GM18519 (cell line): ENCODE measurements at regions not wholly inside any gene's neighbourhood (a gene's known extent, or its start where the extent isn't known, plus 50 kb on each side); places are given as distances from the start of the nearest gene placed in this dataset.
"Not testable (repeated sequence)": the region's sequence is repeated elsewhere in the genome, so short reads cannot be mapped to it uniquely, and the experiment has no call there.

Source experiments
- ATAC-seq: cut with Tn5 transposase; IDR thresholded peaks from one replicate; pipeline ENCODE4 v1.9.1; 2021; ENCODE audit warnings: mild to moderate bottlenecking, moderate library complexity; ENCODE audit not compliant: unreplicated experiment, low FRiP score

GRCh38 chrX:40262157-40263013 lies 164.6 kb upstream of the BCOR start:
- ATAC-seq = no peak

- ATAC-seq = no peak
These were observed 164.0 kb upstream of the BCOR start for GRCh38 chrX:40261833-40262156.

GRCh38 chrX:40260146-40260747 lies 162.5 kb upstream of the BCOR start:
- no peak for ATAC-seq

- no peak for ATAC-seq
These were observed 161.2 kb upstream of the BCOR start for GRCh38 chrX:40258909-40259308.

- ATAC-seq = no peak
These were observed 156.0 kb upstream of the BCOR start for GRCh38 chrX:40253771-40254170.

GRCh38 chrX:40249582-40249981 lies 151.8 kb upstream of the BCOR start:
- no peak for ATAC-seq

- ATAC-seq = no peak
These were observed 151.1 kb upstream of the BCOR start for GRCh38 chrX:40248822-40249221.

GRCh38 chrX:40247848-40248622 lies 150.3 kb upstream of the BCOR start:
- ATAC-seq = no peak

GRCh38 chrX:40247382-40247781 lies 149.6 kb upstream of the BCOR start:
- ATAC-seq = no peak

- no peak for ATAC-seq
These were observed 147.8 kb upstream of the BCOR start for GRCh38 chrX:40245488-40246071.

GRCh38 chrX:40244980-40245379 lies 147.2 kb upstream of the BCOR start:
- no peak for ATAC-seq

- ATAC-seq = no peak
These were observed 146.2 kb upstream of the BCOR start for GRCh38 chrX:40243755-40244515.

- ATAC-seq = no peak
These were observed 143.1 kb upstream of the BCOR start for GRCh38 chrX:40240844-40241243.

- no peak for ATAC-seq
These were observed 140.0 kb upstream of the BCOR start for GRCh38 chrX:40237731-40238178.

GRCh38 chrX:40230646-40231045 lies 132.9 kb upstream of the BCOR start:
- ATAC-seq = no peak

- ATAC-seq = no peak
These were observed 129.4 kb upstream of the BCOR start for GRCh38 chrX:40227125-40227524.

GRCh38 chrX:40224658-40225057 lies 126.9 kb upstream of the BCOR start:
- no peak for ATAC-seq

GRCh38 chrX:40222612-40223011 lies 124.9 kb upstream of the BCOR start:
- ATAC-seq = not testable (repeated sequence)

- ATAC-seq = no peak
These were observed 115.3 kb upstream of the BCOR start for GRCh38 chrX:40213092-40213491.

- no peak for ATAC-seq
These were observed 112.3 kb upstream of the BCOR start for GRCh38 chrX:40209951-40210617.
